Smooth muscle cell (in vitro differentiated cells): ENCODE measurements at regions not wholly inside any gene's neighbourhood (a gene's known extent, or its start where the extent isn't known, plus 50 kb on each side); places are given as distances from the start of the nearest gene placed in this dataset.

Source experiments
- DNase-seq: peaks from one replicate; lab custom pipeline; 2025; ENCODE audit not compliant: unreplicated experiment; lab: John Stamatoyannopoulos, UW
- H2AFZ ChIP-seq: fragments of 200-600 bp; sonication (generic); 2 replicates; pipeline ENCODE4 v1.6.0; 2016; ENCODE audit warnings: antibody characterized with exemption, low read depth, mild to moderate bottlenecking
- H3F3A ChIP-seq: fragments of 200-600 bp; sonication (generic); 2 replicates; pipeline ENCODE4 v1.6.0; 2017; ENCODE audit warnings: antibody characterized with exemption, low read depth
- H3K27ac ChIP-seq: fragments of 200-600 bp; sonication (generic); 2 replicates; pipeline ENCODE4 v1.5.1; 2016; ENCODE audit warnings: low read depth, mild to moderate bottlenecking
- H3K27me3 ChIP-seq: fragments of 200-600 bp; sonication (generic); 2 replicates; pipeline ENCODE4 v1.6.1; 2016; ENCODE audit warnings: low read depth, mild to moderate bottlenecking
- H3K36me3 ChIP-seq: fragments of 200-600 bp; sonication (generic); 2 replicates; pipeline ENCODE4 v1.5.1; 2016; ENCODE audit warnings: low read depth
- H3K4me1 ChIP-seq: fragments of 200-600 bp; sonication (generic); 2 replicates; pipeline ENCODE4 v1.5.1; 2016; ENCODE audit warnings: low read depth
- H3K4me2 ChIP-seq: fragments of 200-600 bp; sonication (generic); 2 replicates; pipeline ENCODE4 v1.6.0; 2016; ENCODE audit warnings: mild to moderate bottlenecking
- H3K4me3 ChIP-seq: fragments of 200-600 bp; sonication (generic); 2 replicates; pipeline ENCODE4 v1.5.1; 2016; ENCODE audit warnings: mild to moderate bottlenecking
- H3K79me2 ChIP-seq: fragments of 200-600 bp; sonication (generic); 2 replicates; pipeline ENCODE4 v1.6.0; 2016; ENCODE audit warnings: low read depth, mild to moderate bottlenecking
- H3K9ac ChIP-seq: fragments of 200-600 bp; sonication (generic); 2 replicates; pipeline ENCODE4 v1.6.0; 2016; ENCODE audit warnings: low read depth
- H3K9me3 ChIP-seq: fragments of 200-600 bp; sonication (generic); replicated peaks from 2 replicates; pipeline ENCODE4 v1.5.1; 2016; ENCODE audit warnings: low read depth
- H4K20me1 ChIP-seq: fragments of 200-600 bp; sonication (generic); 2 replicates; pipeline ENCODE4 v1.6.0; 2016; ENCODE audit warnings: low read depth
- WGBS: methylation state at CpG from one replicate; pipeline ENCODE4 v1.1.7; 2016; ENCODE audit warnings: low lambda C conversion rate; 5-methylcytosine and 5-hydroxymethylcytosine counted together
- TF ChIP-seq, protein P1 (sequence below): fragments of 200-600 bp; sonication (generic); IDR thresholded peaks from 2 replicates; pipeline ENCODE4 v1.5.1; 2017; ENCODE audit warnings: borderline replicate concordance, mild to moderate bottlenecking, antibody characterized with exemption; ENCODE audit not compliant: insufficient read depth, poor library complexity, severe bottlenecking

DNA sequence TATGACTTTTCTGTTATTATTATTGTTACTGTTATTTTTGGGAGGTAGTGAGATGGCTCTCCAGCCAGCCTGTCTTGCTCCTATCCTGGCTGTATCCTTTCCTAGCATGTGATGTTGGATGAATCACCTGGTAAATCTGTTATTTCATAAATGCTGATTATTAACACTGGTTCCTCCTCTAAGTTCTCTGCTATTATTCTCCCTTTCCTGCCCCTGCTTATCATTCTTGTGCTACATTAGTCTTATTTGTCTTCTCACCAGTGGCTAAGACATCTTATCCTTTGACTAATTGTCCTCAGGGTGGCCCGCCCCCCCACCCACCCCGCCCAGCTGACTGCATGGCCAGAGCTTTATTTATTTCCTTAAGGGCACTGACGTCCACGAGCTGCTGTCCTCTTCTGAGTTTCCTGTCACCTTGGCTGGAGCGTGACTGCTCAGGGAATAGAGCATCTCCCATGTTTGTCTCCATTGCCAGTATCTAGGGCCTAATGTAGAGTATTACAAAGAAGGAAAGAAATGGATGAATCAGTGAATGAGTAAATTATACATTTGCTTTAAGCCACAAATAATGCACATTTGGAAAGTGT lies 110.1 kb upstream of the KLF6 start:
- 40% methylated on average over 5 of the region's 5 CpGs for WGBS
- H3K4me2 ChIP-seq = peak overlapping the region; percentile 51
- no peak for DNase-seq
- no peak overlapping the region for H2AFZ ChIP-seq
- no peaks in the 10 kb centered on the region for H3K27me3 ChIP-seq
- no peaks in the 10 kb centered on the region for H4K20me1 ChIP-seq
- peak overlapping the region; percentile 99 for H3K27ac ChIP-seq
- H3K79me2 ChIP-seq = no peaks in the 10 kb centered on the region
- peak overlapping the region; percentile 80 for H3K9ac ChIP-seq
- no peak overlapping the region for H3K4me3 ChIP-seq
- TF ChIP-seq, protein P1, sequence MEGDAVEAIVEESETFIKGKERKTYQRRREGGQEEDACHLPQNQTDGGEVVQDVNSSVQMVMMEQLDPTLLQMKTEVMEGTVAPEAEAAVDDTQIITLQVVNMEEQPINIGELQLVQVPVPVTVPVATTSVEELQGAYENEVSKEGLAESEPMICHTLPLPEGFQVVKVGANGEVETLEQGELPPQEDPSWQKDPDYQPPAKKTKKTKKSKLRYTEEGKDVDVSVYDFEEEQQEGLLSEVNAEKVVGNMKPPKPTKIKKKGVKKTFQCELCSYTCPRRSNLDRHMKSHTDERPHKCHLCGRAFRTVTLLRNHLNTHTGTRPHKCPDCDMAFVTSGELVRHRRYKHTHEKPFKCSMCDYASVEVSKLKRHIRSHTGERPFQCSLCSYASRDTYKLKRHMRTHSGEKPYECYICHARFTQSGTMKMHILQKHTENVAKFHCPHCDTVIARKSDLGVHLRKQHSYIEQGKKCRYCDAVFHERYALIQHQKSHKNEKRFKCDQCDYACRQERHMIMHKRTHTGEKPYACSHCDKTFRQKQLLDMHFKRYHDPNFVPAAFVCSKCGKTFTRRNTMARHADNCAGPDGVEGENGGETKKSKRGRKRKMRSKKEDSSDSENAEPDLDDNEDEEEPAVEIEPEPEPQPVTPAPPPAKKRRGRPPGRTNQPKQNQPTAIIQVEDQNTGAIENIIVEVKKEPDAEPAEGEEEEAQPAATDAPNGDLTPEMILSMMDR = no peak
- no peaks in the 10 kb centered on the region for H3K36me3 ChIP-seq
- peaks cover 24% of the 10 kb centered on the region for H3F3A ChIP-seq
- peaks cover 10% of the 10 kb centered on the region for H3K4me1 ChIP-seq
- no peaks in the 10 kb centered on the region for H3K9me3 ChIP-seq

DNA sequence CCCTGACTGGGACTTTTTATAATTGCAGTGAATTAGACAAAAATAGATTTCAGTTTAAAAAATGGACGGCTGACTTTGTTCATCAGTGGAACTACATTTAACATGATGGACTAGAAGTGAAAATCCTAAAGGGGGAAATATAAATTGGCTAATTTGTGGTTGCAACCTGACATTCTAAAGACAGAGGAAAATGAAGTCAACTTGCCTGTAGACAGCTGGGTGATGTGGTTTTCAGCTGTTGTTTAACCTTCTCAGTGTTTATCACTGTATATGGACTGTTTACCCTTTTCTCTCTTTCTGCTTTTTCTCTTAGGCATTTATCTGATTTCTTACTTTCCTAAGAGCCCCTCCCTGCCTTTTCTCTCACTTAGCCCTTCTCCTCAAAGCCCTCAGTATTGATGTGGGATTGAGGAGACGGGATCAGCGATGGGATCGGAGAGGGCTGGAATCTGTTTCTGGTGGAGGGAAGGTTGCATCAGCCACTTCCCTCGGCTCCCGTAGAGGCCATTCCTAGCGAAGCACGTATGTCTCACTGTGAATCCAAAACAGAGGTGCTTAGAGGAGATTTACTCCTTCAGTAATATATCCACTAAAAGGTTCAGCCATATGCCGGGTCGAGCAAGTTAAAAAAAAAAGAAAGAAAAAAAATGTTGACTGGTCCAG lies 109.0 kb upstream of the KLF6 start:
- peaks cover 20% of the 10 kb centered on the region for H3K4me1 ChIP-seq
- TF ChIP-seq, protein P1 = no peak

DNA sequence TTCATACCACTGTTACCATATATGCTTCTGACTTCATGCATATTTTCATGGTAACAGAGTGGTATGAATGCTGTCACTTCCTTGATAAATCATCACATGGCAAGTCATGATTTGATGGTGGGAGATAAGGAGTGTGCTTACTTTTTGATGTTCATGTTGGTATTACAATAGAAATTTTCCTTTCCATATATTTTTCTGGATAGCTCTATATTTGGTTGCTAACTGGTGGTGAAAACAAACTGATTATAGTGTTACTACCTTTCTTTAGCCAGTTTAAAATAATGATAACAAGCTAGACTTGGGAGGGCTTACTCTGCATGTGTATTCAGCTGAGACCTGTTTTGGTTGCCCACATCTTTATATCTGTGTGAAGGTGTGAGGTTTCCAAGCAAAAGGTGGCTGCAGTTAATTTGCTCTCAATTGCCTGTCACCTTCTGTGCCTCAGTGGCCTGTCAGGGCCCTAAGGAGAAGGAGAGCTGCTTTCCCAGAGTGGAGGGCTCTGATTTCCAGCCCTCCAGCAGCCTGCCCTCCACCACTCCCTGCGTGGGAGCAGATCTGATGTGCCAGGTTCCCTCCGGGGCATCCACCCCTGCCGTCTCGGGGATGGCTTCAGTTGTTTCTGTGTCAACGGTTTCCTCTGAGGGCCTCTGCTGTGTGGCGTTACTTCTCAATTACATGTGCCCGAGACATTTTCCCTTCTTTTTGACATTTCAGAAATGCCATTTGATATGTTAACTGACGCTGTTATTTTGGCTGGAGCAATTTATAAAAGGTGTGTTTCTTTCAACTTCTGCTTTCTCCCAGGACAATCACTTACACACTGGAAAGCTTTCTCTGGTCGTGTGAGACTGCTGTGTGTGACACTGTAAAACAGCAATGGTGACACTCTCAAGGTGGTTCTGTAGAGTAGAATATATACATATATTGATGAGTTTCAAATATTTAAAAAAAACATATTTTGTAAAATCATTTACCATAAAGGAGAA lies 107.7 kb upstream of the KLF6 start:
- DNase-seq = no peak
- Histone ChIP-seq H3K36me3 (no peaks in the 10 kb centered on the region), H4K20me1 (no peaks in the 10 kb centered on the region), H3K4me3 (no peak overlapping the region), H2AFZ (peak overlapping the region; percentile 34), H3K27me3 (no peaks in the 10 kb centered on the region), H3K9ac (peak overlapping the region; percentile 80), H3K9me3 (no peaks in the 10 kb centered on the region), H3K79me2 (no peaks in the 10 kb centered on the region), H3K4me2 (no peak overlapping the region), H3K4me1 (peaks cover 28% of the 10 kb centered on the region), H3K27ac (peak overlapping the region; percentile 99), H3F3A (peaks cover 28% of the 10 kb centered on the region)
- TF ChIP-seq, protein P1 = no peak
- 72% methylated on average over 9 of the region's 9 CpGs for WGBS

More for the DNA sequence above, 109.0 kb upstream of the KLF6 start:
- Histone ChIP-seq H3K9me3 (no peaks in the 10 kb centered on the region), H3K9ac (peak overlapping the region; percentile 80), H3K4me2 (peak overlapping the region; percentile 51), H4K20me1 (no peaks in the 10 kb centered on the region), H3K27me3 (no peaks in the 10 kb centered on the region), H3K4me3 (no peak overlapping the region), H3K27ac (peak overlapping the region; percentile 99), H3K36me3 (no peaks in the 10 kb centered on the region), H3K79me2 (no peaks in the 10 kb centered on the region), H2AFZ (peak overlapping the region; percentile 65), H3F3A (peaks cover 28% of the 10 kb centered on the region)
- WGBS = 8% methylated on average over 10 of the region's 10 CpGs
- no peak for DNase-seq
